ENCODE measurements at regions not wholly inside any gene's neighbourhood (a gene's known extent, or its start where the extent isn't known, plus 50 kb on each side); places are given as distances from the start of the nearest gene placed in this dataset.

- no peak for DNase-seq
These were observed 511.0 kb upstream of the RIOK2 start for GRCh38 chr5:97694091-97694490.

GRCh38 chr5:97714424-97714823, 531.4 kb upstream of the RIOK2 start:
- DNase-seq = no peak

GRCh38 chr5:97726106-97726505, 543.1 kb upstream of the RIOK2 start:
- DNase-seq = no peak

- no peak for DNase-seq
These were observed 545.9 kb upstream of the RIOK2 start for GRCh38 chr5:97728920-97729319.

GRCh38 chr5:97729938-97730337, 546.9 kb upstream of the RIOK2 start:
- no peak for DNase-seq

- peak in 1 of 58 donors; percentile 3 for DNase-seq
These were observed 552.2 kb upstream of the RIOK2 start for GRCh38 chr5:97735209-97735608.

GRCh38 chr5:97737608-97738007, 554.6 kb upstream of the RIOK2 start:
- DNase-seq = no peak

GRCh38 chr5:97745817-97746216, 562.8 kb upstream of the RIOK2 start:
- no peak for DNase-seq

GRCh38 chr5:97750576-97750975, 567.5 kb upstream of the RIOK2 start:
- no peak for DNase-seq

GRCh38 chr5:97751540-97751939, 568.5 kb upstream of the RIOK2 start:
- no peak for DNase-seq

GRCh38 chr5:97752871-97753270, 569.8 kb upstream of the RIOK2 start:
- no peak for DNase-seq

- no peak for DNase-seq
These were observed 579.4 kb upstream of the RIOK2 start for GRCh38 chr5:97762483-97762882.

GRCh38 chr5:97764700-97765099, 581.7 kb upstream of the RIOK2 start:
- DNase-seq = no peak

- DNase-seq = no peak
These were observed 595.4 kb upstream of the RIOK2 start for GRCh38 chr5:97778451-97778850.

- DNase-seq = no peak
These were observed 605.3 kb upstream of the RIOK2 start for GRCh38 chr5:97788369-97788768.

- no peak for DNase-seq
These were observed 615.0 kb upstream of the RIOK2 start for GRCh38 chr5:97797994-97798451.

- DNase-seq = no peak
These were observed 618.4 kb upstream of the RIOK2 start for GRCh38 chr5:97801461-97801860.

GRCh38 chr5:97820138-97820537, 637.1 kb upstream of the RIOK2 start:
- no peak for DNase-seq

GRCh38 chr5:97832645-97833296, 649.7 kb upstream of the RIOK2 start:
- DNase-seq = no peak

GRCh38 chr5:97834561-97834960, 651.5 kb upstream of the RIOK2 start:
- DNase-seq = no peak

- no peak for DNase-seq
These were observed 652.1 kb upstream of the RIOK2 start for GRCh38 chr5:97835112-97835511.

GRCh38 chr5:97836816-97837215, 653.8 kb upstream of the RIOK2 start:
- DNase-seq = no peak

- DNase-seq = no peak
These were observed 655.2 kb upstream of the RIOK2 start for GRCh38 chr5:97838214-97838613.
